ENCODE measurements at regions not wholly inside any gene's neighbourhood (a gene's known extent, or its start where the extent isn't known, plus 50 kb on each side); places are given as distances from the start of the nearest gene placed in this dataset.

DNA sequence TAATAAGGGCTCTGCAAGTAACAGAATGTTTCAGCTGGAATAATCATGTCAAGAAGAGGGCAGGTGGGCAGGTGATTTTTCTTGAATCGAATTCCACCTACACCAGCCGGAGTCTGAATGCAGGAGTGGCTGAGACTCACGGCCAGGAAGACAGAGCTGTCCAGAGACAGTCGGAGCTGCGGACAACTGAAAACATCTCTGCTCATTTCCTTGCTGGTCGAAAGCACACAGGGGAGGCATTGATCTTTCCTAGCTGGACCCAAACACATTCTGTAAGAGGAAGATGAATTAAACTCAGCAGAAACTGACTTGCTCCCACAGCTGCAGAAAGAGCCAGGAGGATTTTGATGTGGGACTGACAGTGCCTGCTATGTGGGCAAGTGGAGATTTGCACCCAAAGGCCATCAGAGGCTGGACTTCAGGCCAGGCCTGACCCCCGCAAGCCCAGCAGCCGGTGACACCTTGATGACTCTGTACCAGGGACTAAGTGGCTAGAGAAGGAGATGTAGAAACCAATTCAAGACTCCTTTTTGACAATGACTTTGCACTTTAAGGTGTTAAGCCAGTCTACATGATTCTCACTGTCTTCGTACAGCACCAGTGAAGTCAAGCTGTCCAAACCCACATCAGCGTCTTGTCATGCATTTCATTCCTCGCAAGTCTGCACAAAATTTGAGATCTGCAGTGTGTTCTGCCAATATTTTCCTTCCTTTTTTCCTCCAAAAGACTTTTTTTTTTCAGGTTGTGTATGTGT lies 169.4 kb downstream of the TEX36 start:
- no peak for DNase-seq

DNA sequence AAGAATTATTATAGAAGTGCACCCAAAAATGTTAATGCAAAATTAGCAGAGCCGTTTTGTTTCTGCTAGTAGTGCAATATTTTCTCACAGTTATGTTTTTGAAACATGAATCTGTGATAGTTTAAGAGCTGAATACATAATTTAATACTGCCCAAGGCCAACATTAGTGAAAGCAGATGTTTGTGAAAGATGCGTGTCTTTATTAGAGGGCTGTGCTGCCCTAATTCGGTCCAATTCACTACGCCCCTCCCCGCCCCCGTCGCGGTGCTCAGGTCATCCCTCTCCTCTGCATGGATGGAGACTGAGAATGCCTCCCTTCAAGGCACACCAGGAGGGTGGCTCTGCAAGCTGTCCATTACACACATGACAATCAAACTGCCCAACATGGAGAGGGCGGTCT lies 172.0 kb downstream of the TEX36 start:
- DNase-seq: no peak

DNA sequence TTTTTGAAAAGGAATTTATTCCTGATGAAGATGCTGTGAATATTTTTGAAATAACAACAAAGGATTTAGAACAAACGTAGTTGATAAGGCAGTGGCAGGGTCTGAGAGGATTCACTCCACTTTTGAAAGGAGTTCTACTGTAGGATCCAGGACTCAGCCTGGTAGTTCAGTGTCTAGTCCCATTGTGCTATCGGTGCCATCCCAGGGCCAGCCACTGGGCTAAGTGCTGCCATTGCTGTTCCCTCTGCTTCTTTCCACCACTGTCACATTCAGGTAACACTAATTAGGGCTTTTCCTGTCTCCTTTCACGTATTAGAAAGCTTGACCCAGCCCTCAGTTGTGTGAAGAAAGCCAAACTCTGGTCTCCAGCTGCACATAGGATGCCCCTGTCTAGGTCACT lies 177.3 kb downstream of the TEX36 start:
- DNase-seq: no peak

DNA sequence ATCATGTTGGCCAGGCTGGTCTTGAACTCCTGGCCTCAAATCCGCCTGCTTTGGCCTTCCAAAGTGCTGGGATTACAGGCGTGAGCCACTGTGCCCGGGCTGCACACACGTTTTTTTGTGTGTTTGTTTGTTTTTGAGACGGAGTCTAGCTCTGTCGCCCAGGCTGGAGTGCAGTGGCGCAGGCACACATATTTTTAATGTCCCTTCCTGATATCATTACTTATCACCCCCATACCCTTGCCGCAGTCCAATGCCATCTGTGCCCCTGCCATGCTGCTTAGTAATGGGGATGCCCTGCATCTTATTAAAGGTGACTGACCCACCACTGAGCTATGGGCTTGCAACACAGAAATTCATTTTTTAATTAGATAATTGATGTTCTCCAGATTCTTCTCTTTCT lies 180.7 kb downstream of the TEX36 start:
- DNase-seq: no peak

DNA sequence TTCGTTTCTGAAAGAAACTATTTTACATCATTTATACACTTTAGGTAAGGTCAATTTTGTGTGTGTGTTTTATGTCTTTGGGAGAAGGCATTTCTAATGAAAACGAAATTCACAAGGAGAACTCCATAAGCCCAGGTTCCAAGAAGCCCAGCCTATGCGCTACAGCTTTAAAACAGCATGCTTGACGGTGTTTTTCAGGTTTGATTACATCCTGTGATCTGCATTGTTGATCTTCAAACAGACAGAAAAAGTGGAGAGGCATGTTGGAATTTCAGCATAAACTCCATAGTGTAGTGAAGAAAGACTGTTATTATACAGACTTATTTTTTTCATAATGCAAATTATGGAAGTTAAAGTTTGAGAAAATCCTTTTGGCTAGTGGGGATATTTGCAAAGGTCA lies 187.6 kb downstream of the TEX36 start:
- DNase-seq: no peak

DNA sequence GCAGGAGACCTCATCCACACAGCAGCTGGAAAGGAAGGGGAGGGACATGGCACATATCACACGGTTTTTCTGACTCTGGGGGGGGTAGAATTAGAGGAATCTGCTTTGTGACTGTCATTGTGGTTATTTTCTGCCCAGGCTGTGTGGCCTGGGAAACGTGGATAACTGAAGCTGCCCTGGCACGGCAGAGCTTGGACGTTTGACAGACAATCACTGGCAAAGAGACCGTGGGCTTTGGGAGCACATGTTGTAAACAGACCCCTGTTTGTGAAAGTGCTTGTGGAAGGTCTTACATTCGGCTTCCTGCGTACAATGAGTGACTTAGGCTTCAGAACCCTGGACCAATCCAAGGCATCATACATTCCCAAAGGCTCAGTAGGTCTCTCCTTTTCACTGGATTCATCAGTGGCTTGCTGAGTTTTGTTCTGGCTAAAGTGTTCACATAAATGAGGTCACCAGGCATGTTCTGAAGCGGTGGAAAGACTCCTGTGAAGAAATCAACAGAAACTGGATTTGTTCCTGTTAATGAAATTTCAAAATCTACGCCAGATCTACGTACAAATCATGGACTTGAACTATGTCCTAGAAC lies 188.2 kb downstream of the TEX36 start:
- no peak for DNase-seq

DNA sequence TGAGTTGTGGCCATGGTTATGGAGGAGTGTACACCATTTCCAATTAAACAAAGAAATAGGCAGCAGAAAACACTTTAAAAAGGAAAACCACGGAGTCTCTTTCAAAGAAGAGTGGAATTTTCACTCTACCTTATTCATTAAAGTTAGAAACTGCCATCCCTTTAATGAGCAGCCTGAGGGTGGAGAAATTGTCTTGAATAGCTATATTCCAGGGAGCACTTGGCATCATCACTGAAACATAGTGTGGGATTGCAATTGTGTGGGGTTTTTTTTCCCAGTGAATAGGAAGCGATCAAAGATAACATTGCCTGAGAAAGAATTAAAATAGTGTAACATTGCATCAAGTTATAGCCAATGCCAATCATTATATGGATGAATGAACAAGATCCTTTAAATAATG lies 191.6 kb downstream of the TEX36 start:
- no peak for DNase-seq

DNA sequence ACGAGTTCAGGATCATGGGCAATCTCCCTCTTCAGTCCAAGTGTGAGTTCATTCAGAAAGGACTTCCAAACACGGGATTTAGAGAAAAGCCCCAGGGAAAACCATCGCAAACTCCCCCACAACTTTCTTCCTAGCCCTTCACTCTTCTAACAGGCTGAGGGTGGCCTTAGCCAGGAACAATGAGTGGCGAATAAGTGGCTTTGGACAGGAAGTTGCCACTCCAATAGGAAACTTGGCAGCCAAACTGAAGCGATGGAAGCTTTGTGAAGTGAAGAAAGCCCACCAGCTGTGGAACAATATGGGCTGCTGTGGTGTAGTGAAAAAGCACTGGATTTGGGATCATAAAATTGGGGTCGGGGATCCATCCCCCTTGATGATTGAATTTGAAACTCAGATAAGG lies 193.2 kb downstream of the TEX36 start:
- DNase-seq: no peak

DNA sequence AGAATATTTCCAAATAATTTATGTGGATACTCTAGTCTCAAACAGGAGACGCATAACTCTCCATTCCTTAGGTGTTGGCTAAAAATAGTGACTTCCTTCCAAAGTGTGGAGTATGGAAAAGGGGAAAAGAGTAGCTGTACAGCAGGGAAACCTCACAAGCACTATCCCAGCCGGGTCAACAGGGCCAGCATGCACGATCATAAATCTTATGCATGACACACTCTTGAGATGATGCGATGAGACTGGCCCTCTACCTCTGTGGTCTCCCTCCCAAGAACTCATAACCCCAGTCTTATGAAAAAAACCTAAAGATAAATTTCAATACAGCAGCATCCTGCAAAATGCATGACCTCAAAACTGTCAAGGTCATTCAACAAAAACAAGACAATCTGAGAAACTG lies 197.3 kb downstream of the TEX36 start:
- DNase-seq: no peak

DNA sequence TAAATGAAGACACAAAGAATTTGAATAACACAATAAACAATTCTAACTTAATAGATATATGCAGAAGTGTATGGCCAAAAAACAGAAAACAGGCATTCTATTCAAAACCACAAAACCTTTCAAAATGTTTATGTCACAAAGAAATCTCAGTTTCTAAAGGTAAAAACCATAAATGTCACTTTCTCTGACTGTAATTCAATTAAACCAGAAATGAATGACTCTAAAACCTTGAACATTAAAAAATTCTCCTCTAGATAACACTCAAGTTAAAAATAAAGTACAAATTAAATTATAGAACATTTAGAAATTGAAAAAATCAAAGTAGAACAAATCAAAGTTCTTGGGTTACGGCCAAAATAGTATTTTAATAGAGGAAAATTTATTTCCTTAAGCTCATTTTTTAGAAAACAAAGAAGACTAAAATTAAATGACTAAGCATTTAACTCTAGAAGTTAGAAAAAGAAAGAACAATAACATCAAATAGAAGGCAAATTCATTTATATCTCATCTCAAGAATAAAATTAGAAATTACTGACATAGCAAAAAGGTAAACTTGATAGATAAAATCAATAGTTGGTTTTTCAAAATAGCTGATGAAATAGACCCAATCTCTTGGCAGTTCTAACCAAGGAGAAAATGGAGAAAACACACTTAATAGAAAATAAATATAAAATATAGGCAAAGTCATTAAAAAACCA lies 198.8 kb downstream of the TEX36 start:
- DNase-seq: no peak

DNA sequence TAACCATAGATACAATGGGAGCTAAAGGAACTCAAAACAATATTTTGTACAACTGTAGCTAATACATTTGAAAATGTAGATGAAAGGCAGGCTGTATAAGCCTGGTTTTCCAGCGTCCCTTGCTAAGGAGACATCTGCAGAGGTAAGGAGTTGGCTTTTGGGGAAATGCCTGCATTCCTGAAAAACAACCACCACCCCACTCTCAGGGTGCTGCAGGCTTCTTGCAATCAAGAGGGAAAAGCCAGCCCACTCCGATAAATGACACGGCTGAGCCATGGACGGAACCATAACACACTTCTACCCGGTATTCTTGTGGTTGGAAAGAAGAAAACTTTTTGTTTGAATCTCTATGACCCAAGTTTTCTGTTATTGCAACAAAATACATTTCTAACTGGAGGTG lies 200.3 kb downstream of the TEX36 start:
- no peak for DNase-seq

DNA sequence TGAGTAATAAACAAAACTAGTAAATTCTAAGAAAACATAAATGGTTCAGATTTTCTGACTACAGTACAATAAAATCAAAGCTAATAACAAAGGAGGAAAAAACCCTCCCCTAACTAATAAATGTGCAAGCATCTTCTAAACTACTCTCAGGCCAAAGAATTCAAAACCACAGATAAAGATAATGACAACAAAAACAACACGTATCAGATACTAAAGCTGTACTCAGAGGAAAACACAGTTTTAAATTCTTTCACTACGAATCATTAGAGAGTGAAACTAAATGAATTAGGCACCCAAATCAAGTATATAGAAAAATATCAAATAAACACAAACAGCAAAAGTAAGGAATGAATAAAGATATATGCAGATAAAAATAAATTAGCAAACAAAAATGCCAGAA lies 200.9 kb downstream of the TEX36 start:
- DNase-seq: no peak

DNA sequence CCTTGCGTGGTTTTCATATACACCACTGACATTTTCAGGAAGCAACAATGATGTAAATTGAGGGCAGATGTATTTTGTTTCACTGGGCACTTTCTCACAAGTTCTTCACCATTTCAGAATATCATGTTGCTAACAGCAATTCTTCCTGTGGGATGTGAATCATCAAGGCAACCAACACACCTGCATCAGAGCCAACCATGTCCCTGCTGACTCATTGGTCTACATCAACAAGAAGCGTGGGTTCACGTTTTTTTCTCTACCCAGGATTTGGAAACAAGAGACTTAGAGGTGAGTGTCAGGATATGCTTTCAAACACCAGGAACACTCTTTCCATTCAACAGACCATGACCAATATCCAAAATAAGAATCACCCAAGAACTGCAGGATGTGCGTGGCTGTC lies 203.9 kb downstream of the TEX36 start:
- DNase-seq: no peak

DNA sequence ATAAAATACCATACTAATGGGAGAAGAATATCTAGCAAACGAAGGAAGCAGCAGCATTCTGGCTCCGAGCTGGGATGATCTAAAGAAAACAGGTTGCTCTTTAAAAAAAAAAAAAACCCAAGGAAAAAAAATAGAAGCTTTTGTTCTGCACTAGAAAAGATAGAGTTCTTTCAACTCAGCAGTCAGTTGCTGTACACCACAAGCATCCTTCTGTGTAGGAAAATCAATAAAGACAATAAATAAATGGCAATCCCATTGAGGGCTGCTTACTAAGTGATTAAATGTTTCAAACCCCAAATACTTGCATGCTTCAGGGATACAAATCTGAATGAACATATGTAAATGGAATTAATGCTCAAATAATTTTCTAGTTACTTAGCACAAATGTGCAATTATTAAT lies 207.1 kb downstream of the TEX36 start:
- DNase-seq: no peak

DNA sequence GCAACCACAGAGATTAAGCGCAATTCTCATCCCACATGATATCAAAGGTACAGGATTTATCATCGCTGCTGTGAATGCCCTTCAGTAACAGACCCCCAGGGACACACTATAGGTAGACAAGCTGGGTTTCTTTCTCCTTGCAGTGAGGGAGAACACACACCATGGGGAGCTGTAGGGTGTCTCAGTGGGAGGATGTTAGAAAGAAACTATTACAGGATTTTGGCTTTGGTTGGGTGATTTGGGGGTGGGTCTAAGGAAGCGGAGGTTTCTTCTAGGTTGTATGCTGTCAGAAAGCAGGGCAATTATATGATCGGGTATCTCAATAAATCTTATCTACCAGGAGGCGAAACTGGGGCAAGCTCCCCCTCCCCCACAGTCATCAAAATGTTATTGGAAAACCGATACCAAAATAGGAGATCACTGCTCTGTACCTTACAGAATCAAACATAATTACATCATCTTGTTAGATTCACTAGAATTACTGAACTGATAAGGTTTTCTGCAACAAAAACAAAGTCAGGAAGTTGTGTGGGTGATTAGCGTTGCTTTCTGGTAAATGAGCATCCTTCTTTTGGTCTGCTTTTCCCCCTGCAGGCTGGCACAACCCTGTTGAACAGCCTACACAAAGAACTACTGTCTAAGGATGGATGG lies 209.7 kb downstream of the TEX36 start:
- DNase-seq: no peak

DNA sequence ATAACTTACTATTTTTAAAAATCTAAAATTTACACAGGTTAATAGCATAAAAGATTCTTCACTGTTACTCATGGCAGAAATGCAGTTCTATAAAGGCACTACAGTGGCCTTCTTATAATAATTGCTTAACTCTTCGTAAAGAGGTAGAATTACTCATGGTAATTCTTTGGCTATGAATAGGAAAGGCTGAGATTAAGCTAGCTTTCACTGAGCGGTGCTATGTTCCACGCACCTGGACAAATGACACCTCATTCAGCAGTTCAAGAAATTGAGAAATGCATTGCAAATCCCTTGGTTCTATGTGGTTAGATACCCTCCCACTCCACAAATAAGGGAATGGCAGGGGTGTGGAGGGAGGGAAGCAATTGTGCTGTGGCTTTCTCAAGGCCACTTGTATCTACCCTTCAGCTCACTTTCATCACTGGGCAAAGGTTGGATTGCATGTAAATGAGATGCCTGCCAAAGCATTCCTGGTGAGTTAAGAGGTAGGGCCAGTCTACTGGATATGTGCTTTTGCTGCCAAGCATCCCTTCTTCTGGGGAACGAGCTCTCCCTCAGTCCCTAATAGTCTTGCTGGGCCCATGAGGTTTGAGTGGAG lies 210.9 kb downstream of the TEX36 start:
- DNase-seq: no peak

DNA sequence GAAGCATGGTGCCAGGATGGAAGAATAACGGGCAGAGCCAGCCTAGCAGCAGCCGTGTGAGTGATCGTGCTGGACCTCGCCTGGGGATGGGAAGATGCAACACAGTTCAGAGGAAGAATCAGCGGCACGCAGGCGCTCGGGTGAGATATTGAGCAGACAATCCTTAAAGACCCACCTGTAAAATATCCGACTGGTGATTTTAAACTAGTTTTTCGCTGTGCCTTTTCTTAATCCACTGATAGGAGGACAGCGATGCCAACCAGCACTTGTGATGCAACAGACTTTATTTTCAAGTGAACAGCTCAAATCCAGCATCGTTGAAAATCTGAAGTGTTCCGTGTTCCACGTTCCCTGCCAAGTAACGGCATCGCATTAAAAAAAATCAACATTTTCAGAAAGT lies 214.7 kb downstream of the TEX36 start:
- no peak for DNase-seq

DNA sequence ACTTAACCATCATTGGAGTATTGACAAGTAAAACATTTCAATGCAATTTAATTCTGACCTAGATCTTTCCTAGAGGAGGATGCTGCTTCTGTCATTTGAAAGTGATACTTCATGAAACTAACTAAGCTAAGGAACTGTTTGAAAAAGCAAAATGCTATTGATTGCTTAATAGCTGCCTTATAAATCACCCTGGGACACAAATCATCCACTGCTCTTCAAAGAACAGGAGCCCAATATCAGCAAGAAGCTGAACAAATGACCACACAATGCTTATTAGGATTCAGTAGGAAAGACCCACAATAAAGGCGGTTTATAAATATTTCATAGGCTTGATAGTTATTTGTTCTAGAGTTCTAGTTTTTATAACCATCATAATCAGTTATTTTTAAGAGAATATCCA lies 216.3 kb downstream of the TEX36 start:
- DNase-seq: no peak

DNA sequence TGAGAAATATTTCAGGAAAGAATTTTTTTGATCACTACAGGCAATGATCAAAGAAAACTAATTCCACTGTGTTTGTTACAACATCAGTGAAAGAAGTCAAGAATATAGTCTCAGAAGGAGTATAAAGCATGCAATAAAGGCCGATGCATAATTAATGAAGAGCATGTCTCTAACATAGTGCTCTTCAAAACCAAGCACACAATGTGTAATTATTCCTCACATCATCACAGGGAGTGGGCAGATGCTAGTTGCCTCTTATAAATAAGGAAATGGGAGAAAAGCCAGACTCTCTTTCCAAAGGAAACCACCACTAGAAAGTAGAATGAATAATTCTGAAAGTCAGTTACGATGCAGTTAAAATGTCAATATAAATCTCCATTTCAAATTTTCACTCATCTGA lies 220.1 kb downstream of the TEX36 start:
- no peak for DNase-seq

DNA sequence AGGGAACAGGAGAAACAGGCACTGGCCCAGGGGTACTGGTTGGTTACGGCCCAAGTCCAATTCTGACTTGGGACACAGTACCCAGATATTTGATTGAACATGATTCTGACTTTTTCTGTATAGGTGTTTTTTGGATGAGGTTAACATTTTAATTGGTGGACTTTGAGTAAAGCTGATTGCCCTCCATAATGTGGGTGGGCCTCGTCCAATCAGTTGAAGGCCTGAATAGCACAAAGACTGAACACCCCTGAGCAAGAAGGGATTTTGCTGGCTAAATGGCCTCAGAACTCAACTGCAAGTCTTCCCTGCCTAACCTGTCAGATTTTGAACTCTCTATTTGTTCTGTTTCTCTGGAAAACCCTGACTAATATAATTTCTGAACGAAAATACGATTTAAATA lies 222.6 kb downstream of the TEX36 start:
- no peak for DNase-seq

DNA sequence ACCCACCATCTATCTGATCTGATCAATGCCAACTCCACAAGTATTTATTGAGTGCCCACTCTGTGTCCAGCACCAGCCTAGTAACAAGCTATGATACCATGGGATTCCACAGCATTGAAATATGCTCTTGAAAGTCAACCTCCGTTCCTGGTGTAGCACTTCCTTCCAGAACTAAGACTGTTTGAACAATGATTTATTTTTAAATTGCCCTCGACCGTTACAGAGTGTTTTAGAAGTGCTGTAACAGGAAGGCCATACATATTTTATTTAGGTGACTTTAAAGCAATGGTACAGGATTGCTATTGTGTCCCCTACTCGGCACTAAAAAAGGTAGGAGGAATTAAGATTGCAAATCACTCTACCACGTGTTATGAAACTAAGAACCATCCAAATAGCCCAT lies 225.6 kb downstream of the TEX36 start:
- no peak for DNase-seq

DNA sequence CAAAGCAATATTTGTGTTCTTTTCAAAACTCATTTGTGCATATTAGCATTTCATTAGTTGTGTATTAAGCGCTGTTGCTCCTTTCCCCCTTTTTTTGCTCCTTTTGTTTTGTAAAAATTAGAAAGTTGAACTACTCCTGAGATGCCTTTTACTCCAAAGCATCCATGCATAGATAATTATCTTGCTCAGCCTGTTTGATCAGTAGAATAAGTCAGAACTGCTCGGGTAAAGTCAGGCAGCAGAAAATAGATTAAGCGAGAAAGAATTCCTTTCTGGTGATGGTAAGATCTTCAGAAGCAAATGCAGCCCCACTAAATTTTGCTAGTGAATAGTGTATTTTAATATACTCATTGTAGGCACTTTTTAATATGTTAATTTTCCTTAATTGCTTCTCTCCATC lies 227.1 kb downstream of the TEX36 start:
- DNase-seq: no peak

DNA sequence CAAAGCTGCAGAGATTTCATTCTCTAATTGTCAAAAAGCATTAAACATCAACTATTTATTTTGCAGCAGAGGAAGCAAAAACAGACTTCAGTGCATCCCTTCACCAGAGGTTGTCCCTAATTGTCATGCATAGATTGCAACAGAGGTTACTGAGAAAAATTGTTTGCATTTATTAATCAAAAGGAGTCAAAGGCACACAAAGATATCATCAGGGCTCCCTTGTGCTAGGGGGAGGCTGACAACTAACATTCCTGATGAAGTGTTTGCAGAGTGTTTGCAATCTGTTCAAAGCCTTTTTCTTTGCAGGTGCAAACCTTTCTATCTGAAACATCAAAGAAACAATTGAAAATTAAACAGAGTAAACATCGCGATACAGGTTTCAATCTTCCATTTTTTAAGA lies 227.5 kb downstream of the TEX36 start:
- no peak for DNase-seq

DNA sequence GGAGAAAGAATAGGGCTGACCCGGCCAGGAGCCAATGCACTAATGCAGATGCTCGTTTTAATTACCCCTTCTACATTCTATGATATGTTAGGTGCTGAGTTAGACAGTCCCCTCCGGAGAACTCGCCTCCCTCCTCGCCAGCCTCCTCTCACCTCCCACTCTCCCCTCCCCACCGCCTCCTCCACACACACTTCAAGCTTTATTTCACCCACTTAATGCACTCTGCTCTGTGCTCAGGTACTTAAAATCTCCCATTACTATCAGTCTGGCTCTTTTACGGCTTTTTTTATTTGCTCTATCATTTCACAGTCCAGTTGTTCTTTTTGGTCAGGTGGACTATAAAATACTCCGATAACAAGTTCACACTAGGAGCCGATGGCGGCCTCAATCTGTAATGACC lies 231.6 kb downstream of the TEX36 start:
- no peak for DNase-seq
